ENCODE measurements at regions not wholly inside any gene's neighbourhood (a gene's known extent, or its start where the extent isn't known, plus 50 kb on each side); places are given as distances from the start of the nearest gene placed in this dataset.

DNA sequence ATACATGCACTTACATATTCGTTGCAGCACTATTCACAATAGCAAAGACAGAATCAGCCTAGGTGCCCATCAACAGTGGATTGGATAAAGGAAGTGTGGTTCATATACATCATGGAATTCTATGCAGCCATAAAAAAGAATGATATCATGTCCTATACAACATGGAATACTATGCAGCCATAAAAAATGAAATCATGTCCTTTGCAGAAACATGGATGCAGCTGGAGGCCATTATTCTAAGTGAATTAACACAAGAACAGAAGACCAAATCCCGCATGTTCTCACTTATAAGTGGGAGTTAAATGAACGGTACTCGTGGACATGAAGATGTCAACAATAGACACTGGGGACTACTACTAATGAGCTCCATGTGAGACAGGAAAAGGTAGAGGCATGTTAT lies 288.1 kb upstream of the TFPI start:
- no peak for DNase-seq
- TF ChIP-seq, protein P1, sequence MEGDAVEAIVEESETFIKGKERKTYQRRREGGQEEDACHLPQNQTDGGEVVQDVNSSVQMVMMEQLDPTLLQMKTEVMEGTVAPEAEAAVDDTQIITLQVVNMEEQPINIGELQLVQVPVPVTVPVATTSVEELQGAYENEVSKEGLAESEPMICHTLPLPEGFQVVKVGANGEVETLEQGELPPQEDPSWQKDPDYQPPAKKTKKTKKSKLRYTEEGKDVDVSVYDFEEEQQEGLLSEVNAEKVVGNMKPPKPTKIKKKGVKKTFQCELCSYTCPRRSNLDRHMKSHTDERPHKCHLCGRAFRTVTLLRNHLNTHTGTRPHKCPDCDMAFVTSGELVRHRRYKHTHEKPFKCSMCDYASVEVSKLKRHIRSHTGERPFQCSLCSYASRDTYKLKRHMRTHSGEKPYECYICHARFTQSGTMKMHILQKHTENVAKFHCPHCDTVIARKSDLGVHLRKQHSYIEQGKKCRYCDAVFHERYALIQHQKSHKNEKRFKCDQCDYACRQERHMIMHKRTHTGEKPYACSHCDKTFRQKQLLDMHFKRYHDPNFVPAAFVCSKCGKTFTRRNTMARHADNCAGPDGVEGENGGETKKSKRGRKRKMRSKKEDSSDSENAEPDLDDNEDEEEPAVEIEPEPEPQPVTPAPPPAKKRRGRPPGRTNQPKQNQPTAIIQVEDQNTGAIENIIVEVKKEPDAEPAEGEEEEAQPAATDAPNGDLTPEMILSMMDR (IDR thresholded peaks at IDR 0.05) = no peak
- no peak for TF ChIP-seq EP300 (IDR thresholded peaks at IDR 0.05)
- no peak for TF ChIP-seq POLR2AphosphoS5 (IDR thresholded peaks at IDR 0.05)
- TF ChIP-seq POLR2A (IDR thresholded peaks at IDR 0.05) = no peak
- Histone ChIP-seq H3K27me3 (no peaks in the 10 kb centered on the region), H3K4me1 (peaks cover 0 to 6% (median 3%) of the 10 kb centered on the region in 4 donors), H3K4me3 (no peak overlapping the region), H3K9me3 (no peaks in the 10 kb centered on the region), H3K27ac (no peak overlapping the region), H3K36me3 (no peaks in the 10 kb centered on the region)
- 80 to 98% (median 96%) methylated on average over 4 of the region's 4 CpGs for WGBS, 5 donors
- intact Hi-C loops (cut with DNase I; ENCODE audit: low total_unique reads) = loop anchor here (10.0 kb wide), 1 partner anchor 248 kb away; no protein-coding TSS in a partner anchor

DNA sequence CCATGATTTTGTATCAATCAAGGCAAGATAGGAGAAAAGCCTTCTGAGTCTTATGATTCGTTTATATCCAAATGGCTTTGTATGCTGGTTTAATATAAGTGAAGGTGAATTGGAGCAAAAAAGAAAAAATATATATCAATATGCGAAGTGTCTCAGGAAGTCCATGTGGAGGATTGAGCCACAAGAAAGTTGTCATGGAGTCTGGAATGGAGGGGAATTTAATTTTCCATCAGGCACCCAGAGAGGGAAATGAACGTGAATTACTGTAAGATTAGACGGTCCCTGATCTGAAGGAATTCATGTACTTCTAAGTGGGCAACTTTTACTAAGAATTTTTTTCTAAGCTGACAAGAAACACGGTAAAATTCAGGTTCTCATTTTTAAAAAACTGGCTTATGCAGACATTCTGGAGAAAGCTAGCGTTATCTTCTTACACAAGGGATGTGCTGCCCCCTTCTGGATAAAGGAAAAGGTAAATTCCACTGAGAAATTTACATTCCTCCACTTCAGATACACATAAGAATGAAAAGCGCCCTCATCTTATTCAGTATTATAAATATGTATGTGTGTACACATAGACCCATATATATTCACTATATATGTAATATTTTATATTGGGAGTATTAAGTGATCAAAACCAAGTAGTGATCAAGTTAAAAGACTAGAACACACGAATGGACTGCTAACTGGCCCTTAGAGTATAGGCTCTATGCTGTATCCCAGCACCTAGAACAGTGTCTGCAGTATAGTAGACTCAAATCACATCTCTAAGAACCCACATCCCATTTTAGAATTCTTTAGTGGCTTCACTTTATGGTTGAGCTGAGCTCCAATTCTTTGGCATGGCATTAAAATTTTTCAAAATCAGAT lies 289.0 kb upstream of the TFPI start:
- intact Hi-C loops (cut with DNase I; ENCODE audit: low total_unique reads) = loop anchor here (10.0 kb wide), 1 partner anchor 248 kb away; no protein-coding TSS in a partner anchor
- Histone ChIP-seq H3K36me3 (no peaks in the 10 kb centered on the region), H3K9me3 (no peaks in the 10 kb centered on the region), H3K4me3 (no peak overlapping the region), H3K27me3 (no peaks in the 10 kb centered on the region), H3K4me1 (peaks cover 0 to 6% (median 3%) of the 10 kb centered on the region in 4 donors), H3K27ac (no peak overlapping the region)
- TF ChIP-seq POLR2A (IDR thresholded peaks at IDR 0.05) = no peak
- TF ChIP-seq, protein P1 (IDR thresholded peaks at IDR 0.05) = peak in 5 of 7 experiments; percentile 22 to 66 (median 55)
- no peak for TF ChIP-seq EP300 (IDR thresholded peaks at IDR 0.05)
- no peak for TF ChIP-seq POLR2AphosphoS5 (IDR thresholded peaks at IDR 0.05)
- DNase-seq = peak in 1 of 2 donors; percentile 80
- WGBS, 5 donors = 36 to 53% (median 44%) methylated on average over 8 of the region's 8 CpGs

DNA sequence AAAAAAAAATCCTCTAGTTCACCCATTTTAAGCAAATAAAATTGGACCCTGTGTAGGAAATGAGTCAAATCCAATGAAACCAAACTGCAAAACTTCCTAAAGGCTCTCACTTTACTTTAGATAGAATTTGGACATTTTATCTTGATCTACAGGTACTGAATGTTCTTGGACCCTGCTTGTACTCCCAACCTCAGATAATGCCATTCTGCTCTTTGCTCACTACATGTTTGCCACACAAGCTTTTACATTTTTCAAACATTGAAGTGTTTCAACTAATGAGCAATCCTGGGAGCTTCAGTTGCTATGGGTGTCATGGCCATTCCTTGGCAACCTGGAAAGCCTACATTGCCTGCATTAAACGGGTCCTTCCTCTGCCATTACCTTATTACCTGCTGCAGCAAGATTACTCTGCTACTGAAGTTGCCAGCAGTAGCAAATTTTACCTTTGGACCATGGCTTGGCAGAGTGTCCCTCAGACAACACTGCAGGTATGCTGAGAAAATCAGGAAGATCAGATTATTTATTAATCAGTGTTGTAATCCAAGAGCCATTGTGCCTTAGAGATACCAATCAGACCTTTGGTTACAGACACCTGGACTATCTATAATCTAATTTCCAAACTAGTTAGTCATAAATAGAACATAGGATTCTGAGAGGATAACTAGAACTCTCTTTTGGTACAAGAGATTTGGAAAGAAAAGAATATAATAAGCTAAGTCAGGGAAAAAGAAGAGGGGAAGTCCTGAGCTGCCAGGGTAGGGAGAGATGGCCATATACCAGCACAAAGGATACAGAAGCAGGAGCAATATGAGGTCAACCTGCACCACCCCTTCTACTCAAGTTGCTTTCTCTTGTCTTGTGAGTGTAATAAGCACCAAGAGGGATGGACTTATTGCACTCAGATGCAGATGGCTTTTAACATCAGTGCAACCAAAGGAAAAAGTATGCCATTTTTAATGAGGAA lies 293.3 kb upstream of the TFPI start:
- DNase-seq = no peak
- intact Hi-C loops (cut with DNase I; ENCODE audit: low total_unique reads) = loop anchor here (10.0 kb wide), 1 partner anchor 253 kb away; no protein-coding TSS in a partner anchor
- no peak for TF ChIP-seq POLR2AphosphoS5 (IDR thresholded peaks at IDR 0.05)
- TF ChIP-seq, protein P1 (IDR thresholded peaks at IDR 0.05) = no peak
- no peak for TF ChIP-seq POLR2A (IDR thresholded peaks at IDR 0.05)
- TF ChIP-seq EP300 (IDR thresholded peaks at IDR 0.05) = no peak
- no peak overlapping the region for H3K27ac ChIP-seq
- 31 to 50% (median 43%) methylated on average over 1 of the region's 1 CpG for WGBS, 5 donors
- no peaks in the 10 kb centered on the region for H3K9me3 ChIP-seq
- no peaks in the 10 kb centered on the region for H3K36me3 ChIP-seq
- peaks cover 0 to 6% (median 0%) of the 10 kb centered on the region in 4 donors for H3K4me1 ChIP-seq
- H3K4me3 ChIP-seq = no peak overlapping the region
- H3K27me3 ChIP-seq = no peaks in the 10 kb centered on the region

DNA sequence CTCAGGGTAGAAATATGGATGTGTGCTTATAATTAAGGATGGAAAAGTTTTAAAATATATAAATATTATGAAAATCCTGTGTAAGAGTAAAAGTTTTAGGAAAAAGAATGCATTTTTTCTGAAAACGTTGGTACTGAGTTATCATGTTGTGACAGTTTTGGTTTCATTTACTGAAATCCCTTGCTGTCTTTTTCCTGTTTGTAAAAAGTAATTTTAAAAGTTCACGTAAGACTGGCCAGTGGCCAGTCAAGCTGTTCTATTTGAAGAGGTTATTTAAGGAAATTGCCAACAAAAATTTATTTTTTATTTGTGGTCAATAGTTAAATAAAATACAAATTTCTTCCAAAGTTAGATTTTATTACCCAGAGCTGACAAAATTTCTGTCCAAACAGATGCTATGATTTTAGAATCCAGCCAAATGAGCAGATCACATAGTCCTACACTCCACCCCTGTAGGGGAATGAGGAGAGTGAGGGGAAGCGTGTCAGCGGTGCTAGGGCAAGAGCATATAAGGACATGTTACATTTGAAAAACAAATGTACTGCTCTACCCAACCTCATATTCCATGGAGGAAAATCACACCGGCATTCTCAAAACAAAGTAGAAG lies 297.8 kb upstream of the TFPI start:
- TF ChIP-seq, protein P1 (IDR thresholded peaks at IDR 0.05) = no peak
- TF ChIP-seq POLR2AphosphoS5 (IDR thresholded peaks at IDR 0.05) = no peak
- no peak for TF ChIP-seq POLR2A (IDR thresholded peaks at IDR 0.05)
- no peak for TF ChIP-seq EP300 (IDR thresholded peaks at IDR 0.05)
- H3K4me1 ChIP-seq = no peaks in the 10 kb centered on the region
- WGBS, 5 donors = 68 to 70% (median 68%) methylated on average over 5 of the region's 5 CpGs
- H3K27ac ChIP-seq = no peak overlapping the region
- H3K27me3 ChIP-seq = no peaks in the 10 kb centered on the region
- no peaks in the 10 kb centered on the region for H3K9me3 ChIP-seq
- H3K36me3 ChIP-seq = no peaks in the 10 kb centered on the region
- no peak overlapping the region for H3K4me3 ChIP-seq
- DNase-seq = no peak
- intact Hi-C loops (cut with DNase I; ENCODE audit: low total_unique reads) = no loop called here

All from stomach (tissue), 8 donors.